ENCODE measurements at regions not wholly inside any gene's neighbourhood (a gene's known extent, or its start where the extent isn't known, plus 50 kb on each side); places are given as distances from the start of the nearest gene placed in this dataset.

GRCh38 chr12:46556819-46557524 lies 184.4 kb upstream of the SLC38A2 start (continued):
- TF ChIP-seq ZNF281 (CRISPR knock-in tag; IDR thresholded peaks at IDR 0.05) (no peak), ZNF416 (CRISPR knock-in tag; IDR thresholded peaks at IDR 0.05) (no peak), USF1 (CRISPR knock-in tag; IDR thresholded peaks at IDR 0.05) (no peak), ELF4 (CRISPR knock-in tag; IDR thresholded peaks at IDR 0.05; ENCODE audit: low read depth) (no peak), ZNF232 (CRISPR knock-in tag; IDR thresholded peaks at IDR 0.05) (no peak), MLX (CRISPR knock-in tag; IDR thresholded peaks at IDR 0.05) (no peak), MXD4 (CRISPR knock-in tag; IDR thresholded peaks at IDR 0.05; ENCODE audit: borderline replicate concordance) (no peak), HMGA2 (CRISPR knock-in tag; IDR thresholded peaks at IDR 0.05) (no peak), MYBL2 (CRISPR knock-in tag; IDR thresholded peaks at IDR 0.05) (no peak), ZNF121 (CRISPR knock-in tag; IDR thresholded peaks at IDR 0.05) (no peak), CBFB (CRISPR knock-in tag; IDR thresholded peaks at IDR 0.05; ENCODE audit: low read depth) (no peak), NR3C1 (CRISPR knock-in tag; conservative IDR thresholded peaks at IDR 0.05; ENCODE audit: low read depth) (no peak)

- Mint-ChIP-seq H3K27me3 (ENCODE audit: low read depth) (no peaks in the 10 kb centered on the region), H3K4me1 (peaks cover 38% of the 10 kb centered on the region), H3K36me3 (no peaks in the 10 kb centered on the region), H3K4me3 (no peak overlapping the region), H3K9me3 (no peaks in the 10 kb centered on the region), H3K27ac (no peak overlapping the region)
- DNase-seq (ENCODE audit: low spot score) (no peak), ATAC-seq (no peak)
- ChIA-PET POLR2A (no interaction called here), CTCF (interaction anchor here (0.9 kb wide), 1 partner anchor 105 kb away, joined by 3 read pairs; no protein-coding TSS in a partner anchor)
- TF ChIP-seq NR1H2 (CRISPR knock-in tag; IDR thresholded peaks at IDR 0.05) (no peak), HMGXB4 (CRISPR knock-in tag; IDR thresholded peaks at IDR 0.05) (no peak), JAZF1 (CRISPR knock-in tag; IDR thresholded peaks at IDR 0.05) (no peak), ZNF423 (CRISPR knock-in tag; IDR thresholded peaks at IDR 0.05) (no peak), ZNF281 (CRISPR knock-in tag; IDR thresholded peaks at IDR 0.05) (no peak), MLX (CRISPR knock-in tag; IDR thresholded peaks at IDR 0.05) (no peak), ZNF263 (CRISPR knock-in tag; IDR thresholded peaks at IDR 0.05; ENCODE audit: low read depth) (no peak), MXD4 (CRISPR knock-in tag; IDR thresholded peaks at IDR 0.05; ENCODE audit: borderline replicate concordance) (no peak), FOXK1 (CRISPR knock-in tag; IDR thresholded peaks at IDR 0.05) (no peak), IRF1 (CRISPR knock-in tag; IDR thresholded peaks at IDR 0.05) (no peak), SMAD3 (CRISPR knock-in tag; IDR thresholded peaks at IDR 0.05; ENCODE audit: borderline replicate concordance) (no peak), ATF3 (CRISPR knock-in tag; conservative IDR thresholded peaks at IDR 0.05) (no peak), ATF1 (CRISPR knock-in tag; IDR thresholded peaks at IDR 0.05) (no peak), ZNF512 (CRISPR knock-in tag; IDR thresholded peaks at IDR 0.05; ENCODE audit: borderline replicate concordance) (no peak)
These were observed 183.6 kb upstream of the SLC38A2 start for GRCh38 chr12:46556105-46556559.

Measured in WTC11 (cell line).